ENCODE measurements at regions not wholly inside any gene's neighbourhood (a gene's known extent, or its start where the extent isn't known, plus 50 kb on each side); places are given as distances from the start of the nearest gene placed in this dataset.

- Histone ChIP-seq H3K9ac (ENCODE audit: low read length) (no peak overlapping the region), H3K9me3 (ENCODE audit: control insufficient read depth, low read length) (no peaks in the 10 kb centered on the region)
Observed at GRCh38 chr18:34608064-34608463, 102.0 kb upstream of the DTNA start.

GRCh38 chr18:34609986-34610648 lies 100.0 kb upstream of the DTNA start:
- H3K4me3 ChIP-seq (ENCODE audit: low read length), result no peak overlapping the region
- H3K9me3 ChIP-seq (ENCODE audit: control insufficient read depth, low read length), result no peaks in the 10 kb centered on the region
- no peaks in the 10 kb centered on the region for H3K36me3 ChIP-seq (ENCODE audit: control insufficient read depth, insufficient read depth, low read length)
- H3K27me3 ChIP-seq (ENCODE audit: control insufficient read depth, insufficient read depth, low read length), result no peaks in the 10 kb centered on the region
- no peaks in the 10 kb centered on the region for H3K4me1 ChIP-seq (ENCODE audit: control insufficient read depth, insufficient read depth, low read length)
- H3K9ac ChIP-seq (ENCODE audit: low read length), result no peak overlapping the region

More at GRCh38 chr18:34608064-34608463, 102.0 kb upstream of the DTNA start:
- Histone ChIP-seq H3K27me3 (ENCODE audit: control insufficient read depth, insufficient read depth, low read length) (no peaks in the 10 kb centered on the region), H3K4me3 (ENCODE audit: low read length) (no peak overlapping the region), H3K4me1 (ENCODE audit: control insufficient read depth, insufficient read depth, low read length) (no peaks in the 10 kb centered on the region), H3K36me3 (ENCODE audit: control insufficient read depth, insufficient read depth, low read length) (no peaks in the 10 kb centered on the region)

- Histone ChIP-seq H3K9me3 (ENCODE audit: control insufficient read depth, low read length) (no peaks in the 10 kb centered on the region), H3K27me3 (ENCODE audit: control insufficient read depth, insufficient read depth, low read length) (no peaks in the 10 kb centered on the region), H3K9ac (ENCODE audit: low read length) (no peak overlapping the region), H3K4me1 (ENCODE audit: control insufficient read depth, insufficient read depth, low read length) (no peaks in the 10 kb centered on the region), H3K4me3 (ENCODE audit: low read length) (no peak overlapping the region), H3K36me3 (ENCODE audit: control insufficient read depth, insufficient read depth, low read length) (no peaks in the 10 kb centered on the region)
Observed at GRCh38 chr18:34611904-34612303, 98.2 kb upstream of the DTNA start.

GRCh38 chr18:34620258-34620861 lies 89.7 kb upstream of the DTNA start:
- no peak overlapping the region for H3K9ac ChIP-seq (ENCODE audit: low read length)
- H3K4me3 ChIP-seq (ENCODE audit: low read length), result no peak overlapping the region
- H3K27me3 ChIP-seq (ENCODE audit: control insufficient read depth, insufficient read depth, low read length), result no peaks in the 10 kb centered on the region
- no peaks in the 10 kb centered on the region for H3K36me3 ChIP-seq (ENCODE audit: control insufficient read depth, insufficient read depth, low read length)
- no peaks in the 10 kb centered on the region for H3K4me1 ChIP-seq (ENCODE audit: control insufficient read depth, insufficient read depth, low read length)
- H3K9me3 ChIP-seq (ENCODE audit: control insufficient read depth, low read length), result no peaks in the 10 kb centered on the region

- no peak overlapping the region for H3K4me3 ChIP-seq (ENCODE audit: low read length)
- H3K9me3 ChIP-seq (ENCODE audit: control insufficient read depth, low read length), result no peaks in the 10 kb centered on the region
- H3K4me1 ChIP-seq (ENCODE audit: control insufficient read depth, insufficient read depth, low read length), result no peaks in the 10 kb centered on the region
Observed at GRCh38 chr18:34623557-34623956, 86.5 kb upstream of the DTNA start.

GRCh38 chr18:34624551-34624950 lies 85.5 kb upstream of the DTNA start:
- Histone ChIP-seq H3K4me3 (ENCODE audit: low read length) (no peak overlapping the region), H3K27me3 (ENCODE audit: control insufficient read depth, insufficient read depth, low read length) (no peaks in the 10 kb centered on the region)

More at GRCh38 chr18:34623557-34623956, 86.5 kb upstream of the DTNA start:
- Histone ChIP-seq H3K9ac (ENCODE audit: low read length) (no peak overlapping the region), H3K36me3 (ENCODE audit: control insufficient read depth, insufficient read depth, low read length) (no peaks in the 10 kb centered on the region), H3K27me3 (ENCODE audit: control insufficient read depth, insufficient read depth, low read length) (no peaks in the 10 kb centered on the region)

GRCh38 chr18:34626404-34627136 lies 83.5 kb upstream of the DTNA start:
- Histone ChIP-seq H3K9me3 (ENCODE audit: control insufficient read depth, low read length) (no peaks in the 10 kb centered on the region), H3K4me1 (ENCODE audit: control insufficient read depth, insufficient read depth, low read length) (no peaks in the 10 kb centered on the region), H3K9ac (ENCODE audit: low read length) (no peak overlapping the region), H3K4me3 (ENCODE audit: low read length) (no peak overlapping the region), H3K27me3 (ENCODE audit: control insufficient read depth, insufficient read depth, low read length) (no peaks in the 10 kb centered on the region), H3K36me3 (ENCODE audit: control insufficient read depth, insufficient read depth, low read length) (no peaks in the 10 kb centered on the region)

More at GRCh38 chr18:34624551-34624950, 85.5 kb upstream of the DTNA start:
- H3K9ac ChIP-seq (ENCODE audit: low read length), result no peak overlapping the region
- H3K4me1 ChIP-seq (ENCODE audit: control insufficient read depth, insufficient read depth, low read length), result no peaks in the 10 kb centered on the region
- no peaks in the 10 kb centered on the region for H3K36me3 ChIP-seq (ENCODE audit: control insufficient read depth, insufficient read depth, low read length)
- H3K9me3 ChIP-seq (ENCODE audit: control insufficient read depth, low read length), result no peaks in the 10 kb centered on the region

DNA sequence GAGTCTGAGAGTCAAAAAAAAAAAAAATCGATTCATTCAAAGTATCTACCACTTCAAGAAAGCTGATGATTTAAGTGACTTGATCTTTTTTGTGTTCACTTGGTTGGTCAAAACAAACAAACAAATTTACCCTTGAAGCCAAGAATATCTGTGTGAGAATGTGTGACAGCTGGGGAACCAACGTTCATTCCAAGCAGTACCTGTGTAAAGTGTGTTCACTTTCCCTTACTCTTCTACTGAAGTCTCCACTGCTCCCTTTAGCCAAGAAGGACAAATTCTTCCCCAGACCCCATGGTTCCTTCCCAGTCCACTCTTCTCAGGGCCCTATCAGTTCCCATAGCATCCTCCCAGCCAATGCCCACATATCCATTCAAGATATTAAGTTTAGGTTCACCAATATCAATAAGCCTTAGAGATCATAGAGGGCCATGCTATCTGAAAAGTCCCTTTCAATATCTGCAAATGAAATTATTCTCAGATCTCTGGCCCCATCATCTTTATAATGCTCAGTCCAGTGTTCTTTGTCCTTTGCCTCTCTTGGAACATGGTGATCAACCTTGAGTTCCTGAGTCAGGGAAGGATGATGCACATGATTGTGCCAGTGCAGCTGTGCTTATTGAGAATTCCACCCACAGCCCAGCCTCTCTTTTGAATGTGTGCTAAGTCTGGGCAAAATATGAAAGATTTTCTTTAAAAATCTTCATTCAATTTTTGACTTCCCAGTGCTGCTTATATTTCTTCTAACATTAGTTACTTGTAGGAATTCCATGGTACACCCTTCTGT lies 82.8 kb upstream of the DTNA start:
- H3K36me3 ChIP-seq (ENCODE audit: control insufficient read depth, insufficient read depth, low read length), result no peaks in the 10 kb centered on the region
- no peaks in the 10 kb centered on the region for H3K4me1 ChIP-seq (ENCODE audit: control insufficient read depth, insufficient read depth, low read length)
- no peaks in the 10 kb centered on the region for H3K9me3 ChIP-seq (ENCODE audit: control insufficient read depth, low read length)
- H3K27me3 ChIP-seq (ENCODE audit: control insufficient read depth, insufficient read depth, low read length), result no peaks in the 10 kb centered on the region
- H3K4me3 ChIP-seq (ENCODE audit: low read length), result no peak overlapping the region
- no peak overlapping the region for H3K9ac ChIP-seq (ENCODE audit: low read length)

- Histone ChIP-seq H3K9ac (ENCODE audit: low read length) (no peak overlapping the region), H3K9me3 (ENCODE audit: control insufficient read depth, low read length) (no peaks in the 10 kb centered on the region), H3K36me3 (ENCODE audit: control insufficient read depth, insufficient read depth, low read length) (no peaks in the 10 kb centered on the region), H3K4me1 (ENCODE audit: control insufficient read depth, insufficient read depth, low read length) (no peaks in the 10 kb centered on the region), H3K27me3 (ENCODE audit: control insufficient read depth, insufficient read depth, low read length) (no peaks in the 10 kb centered on the region), H3K4me3 (ENCODE audit: low read length) (no peak overlapping the region)
Observed at GRCh38 chr18:34631093-34631966, 78.8 kb upstream of the DTNA start.

DNA sequence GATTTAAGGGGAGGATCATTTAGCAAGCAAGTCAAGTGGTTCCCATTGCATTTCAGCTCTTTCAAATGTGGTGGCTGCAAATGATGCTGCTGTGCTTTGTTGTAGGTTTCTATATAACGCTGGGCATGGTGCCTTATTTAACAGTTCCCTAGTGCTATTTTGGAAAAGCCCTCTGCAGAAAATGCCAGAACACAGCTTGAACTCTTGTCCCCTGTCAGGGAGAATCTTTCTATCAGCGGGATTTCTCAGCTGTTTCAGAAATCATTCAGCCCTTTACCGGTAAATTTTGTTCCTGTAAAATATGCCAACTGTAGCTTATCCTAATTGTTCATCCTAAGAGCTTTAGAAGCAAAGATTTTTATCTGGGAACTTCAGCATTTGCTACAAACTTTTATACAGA lies 77.8 kb upstream of the DTNA start:
- no peak overlapping the region for H3K9ac ChIP-seq (ENCODE audit: low read length)
- no peaks in the 10 kb centered on the region for H3K4me1 ChIP-seq (ENCODE audit: control insufficient read depth, insufficient read depth, low read length)
- H3K36me3 ChIP-seq (ENCODE audit: control insufficient read depth, insufficient read depth, low read length), result no peaks in the 10 kb centered on the region
- H3K4me3 ChIP-seq (ENCODE audit: low read length), result no peak overlapping the region
- no peaks in the 10 kb centered on the region for H3K27me3 ChIP-seq (ENCODE audit: control insufficient read depth, insufficient read depth, low read length)
- no peaks in the 10 kb centered on the region for H3K9me3 ChIP-seq (ENCODE audit: control insufficient read depth, low read length)

GRCh38 chr18:34633368-34633767 lies 76.7 kb upstream of the DTNA start:
- no peak overlapping the region for H3K9ac ChIP-seq (ENCODE audit: low read length)
- no peaks in the 10 kb centered on the region for H3K9me3 ChIP-seq (ENCODE audit: control insufficient read depth, low read length)
- H3K4me3 ChIP-seq (ENCODE audit: low read length), result no peak overlapping the region
- no peaks in the 10 kb centered on the region for H3K4me1 ChIP-seq (ENCODE audit: control insufficient read depth, insufficient read depth, low read length)
- no peaks in the 10 kb centered on the region for H3K27me3 ChIP-seq (ENCODE audit: control insufficient read depth, insufficient read depth, low read length)
- H3K36me3 ChIP-seq (ENCODE audit: control insufficient read depth, insufficient read depth, low read length), result no peaks in the 10 kb centered on the region
